OCI-LY1 (cell line): ENCODE measurements at regions not wholly inside any gene's neighbourhood (a gene's known extent, or its start where the extent isn't known, plus 50 kb on each side); places are given as distances from the start of the nearest gene placed in this dataset.

Experiments used
- H2AFZ ChIP-seq: fragments of 200-600 bp; sonication (generic), shearing (Covaris generic); 2 replicates; pipeline ENCODE4 v1.6.0; 2014; ENCODE audit warnings: antibody characterized with exemption, mild to moderate bottlenecking, low read length
- H3F3A ChIP-seq: fragments of 200-600 bp; sonication (generic), shearing (Covaris generic); 2 replicates; pipeline ENCODE4 v1.6.0; 2014; ENCODE audit warnings: mild to moderate bottlenecking, antibody characterized with exemption, low read length, moderate library complexity; ENCODE audit not compliant: insufficient read depth
- H3K27ac ChIP-seq: fragments of 200-600 bp; sonication (generic); 2 replicates; pipeline ENCODE4 v1.5.1; 2014; ENCODE audit warnings: low read length, mixed run types, mild to moderate bottlenecking, low read depth; ENCODE audit not compliant: poor library complexity, severe bottlenecking
- H3K27me3 ChIP-seq: fragments of 200-600 bp; sonication (generic); 2 replicates; pipeline ENCODE4 v1.6.0; 2014; ENCODE audit warnings: antibody characterized with exemption, mild to moderate bottlenecking, low read length, moderate library complexity; ENCODE audit not compliant: insufficient read depth
- H3K36me3 ChIP-seq: fragments of 200-600 bp; sonication (generic); 2 replicates; pipeline ENCODE4 v1.6.1; 2014; ENCODE audit warnings: mild to moderate bottlenecking, antibody characterized with exemption, low read length, moderate library complexity, mixed read lengths; ENCODE audit not compliant: insufficient read depth
- H3K4me1 ChIP-seq: fragments of 200-600 bp; sonication (generic); 2 replicates; pipeline ENCODE4 v1.5.1; 2014; ENCODE audit warnings: mild to moderate bottlenecking, low read length, moderate library complexity; ENCODE audit not compliant: insufficient read depth, severe bottlenecking
- H3K4me2 ChIP-seq: fragments of 200-600 bp; sonication (generic), shearing (Covaris generic); 2 replicates; pipeline ENCODE4 v1.6.1; 2014; ENCODE audit warnings: low read length
- H3K4me3 ChIP-seq: fragments of 200-600 bp; sonication (generic); 2 replicates; pipeline ENCODE4 v1.5.1; 2014; ENCODE audit warnings: low read length, low read depth, mild to moderate bottlenecking, mixed read lengths; ENCODE audit not compliant: poor library complexity, severe bottlenecking
- H3K79me2 ChIP-seq: fragments of 200-600 bp; shearing (Covaris generic); 2 replicates; pipeline ENCODE4 v1.6.1; 2016; ENCODE audit warnings: mixed run types, low read length, mixed read lengths; ENCODE audit not compliant: insufficient read depth
- H3K9ac ChIP-seq: fragments of 200-600 bp; sonication (generic), shearing (Covaris generic); 2 replicates; pipeline ENCODE4 v1.6.1; 2014; ENCODE audit warnings: mild to moderate bottlenecking, low read length, mixed read lengths
- H3K9me2 ChIP-seq: fragments of 200-600 bp; sonication (generic), shearing (Covaris generic); 2 replicates; pipeline ENCODE4 v1.6.1; 2014; ENCODE audit warnings: low read depth, mild to moderate bottlenecking, low read length, mixed read lengths
- H3K9me3 ChIP-seq: fragments of 200-600 bp; shearing (Covaris generic); 2 replicates; pipeline ENCODE4 v1.6.1; 2014; ENCODE audit warnings: low read length, mixed read lengths
- H4K20me1 ChIP-seq: fragments of 200-600 bp; sonication (generic), shearing (Covaris generic); 2 replicates; pipeline ENCODE4 v1.6.0; 2016; ENCODE audit warnings: mild to moderate bottlenecking, low read length; ENCODE audit not compliant: insufficient read depth
- CTCF ChIP-seq: fragments of 200-600 bp; sonication (generic), shearing (Covaris generic); IDR thresholded peaks from 2 replicates; pipeline ENCODE4 v1.5.1; 2017; ENCODE audit warnings: mild to moderate bottlenecking, antibody characterized with exemption, low read length, moderate library complexity, mixed read lengths
- EZH2 ChIP-seq: fragments of 200-600 bp; sonication (generic), shearing (Covaris generic); IDR thresholded peaks from 2 replicates; pipeline ENCODE4 v1.8.0; 2017; ENCODE audit warnings: borderline replicate concordance, mixed run types, mild to moderate bottlenecking, antibody characterized with exemption, low read length, moderate library complexity, mixed read lengths

DNA sequence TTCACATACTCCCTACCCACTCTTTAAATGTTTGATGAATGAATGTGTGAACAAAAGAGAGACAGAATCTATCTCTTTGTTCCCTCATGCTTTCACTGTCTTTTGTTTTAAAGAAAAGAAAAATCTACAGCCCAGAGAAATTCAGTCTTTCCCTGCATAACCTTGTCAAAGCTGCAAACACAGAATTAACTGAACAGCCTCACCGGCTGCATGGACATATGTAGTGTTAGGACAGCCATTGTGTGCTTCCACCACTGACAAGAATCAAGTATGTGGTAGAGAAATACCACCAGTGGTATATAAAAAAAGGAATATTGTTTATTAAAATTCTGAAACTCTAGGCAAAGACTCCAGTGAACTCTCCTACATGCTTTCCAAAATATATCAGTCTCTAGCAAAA, 348.4 kb upstream of the NBEA start:
- Histone ChIP-seq H3K4me3 (no peak overlapping the region), H3K9me3 (no peaks in the 10 kb centered on the region), H4K20me1 (no peaks in the 10 kb centered on the region), H3K4me1 (no peaks in the 10 kb centered on the region), H3K27me3 (no peaks in the 10 kb centered on the region), H3K36me3 (no peaks in the 10 kb centered on the region), H3K27ac (no peak overlapping the region), H3K9ac (no peak overlapping the region), H3K79me2 (no peaks in the 10 kb centered on the region), H2AFZ (no peak overlapping the region), H3F3A (no peaks in the 10 kb centered on the region), H3K4me2 (no peak overlapping the region), H3K9me2 (no peaks in the 10 kb centered on the region)
- TF ChIP-seq EZH2 (no peak), CTCF (no peak)

DNA sequence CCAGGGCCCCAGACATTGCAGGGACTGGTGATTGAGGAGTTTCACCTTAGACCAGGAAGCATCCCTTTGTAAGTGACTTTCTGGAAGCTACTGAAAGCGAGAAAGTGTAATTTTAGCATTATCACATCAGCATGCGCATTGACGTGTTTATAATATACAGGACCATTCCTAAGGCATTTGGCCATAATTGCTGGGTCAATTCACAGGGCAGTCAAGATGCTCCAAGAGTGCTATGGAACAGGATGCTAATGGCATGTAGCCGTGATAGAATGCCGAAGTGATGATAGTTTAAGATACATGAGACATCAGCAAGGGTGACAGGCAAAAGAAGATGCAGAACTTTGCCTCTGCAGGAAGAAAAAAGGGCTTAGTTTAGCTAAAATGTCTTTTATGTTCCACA, 347.6 kb upstream of the NBEA start:
- no peaks in the 10 kb centered on the region for H3K9me3 ChIP-seq
- no peak overlapping the region for H3K27ac ChIP-seq
- no peak overlapping the region for H2AFZ ChIP-seq
- no peaks in the 10 kb centered on the region for H3K36me3 ChIP-seq
- no peak overlapping the region for H3K4me3 ChIP-seq
- no peaks in the 10 kb centered on the region for H3K4me1 ChIP-seq
- no peaks in the 10 kb centered on the region for H3K27me3 ChIP-seq
- H3K79me2 ChIP-seq, result no peaks in the 10 kb centered on the region
- no peak overlapping the region for H3K9ac ChIP-seq
- TF ChIP-seq EZH2 (no peak), CTCF (no peak)
- no peaks in the 10 kb centered on the region for H3K9me2 ChIP-seq
- H3K4me2 ChIP-seq, result no peak overlapping the region
- no peaks in the 10 kb centered on the region for H4K20me1 ChIP-seq
- H3F3A ChIP-seq, result no peaks in the 10 kb centered on the region

GRCh38 chr13:34608331-34608730, 333.7 kb upstream of the NBEA start:
- Histone ChIP-seq H3F3A (no peaks in the 10 kb centered on the region), H3K9ac (no peak overlapping the region), H3K4me3 (no peak overlapping the region), H3K36me3 (no peaks in the 10 kb centered on the region), H3K4me2 (no peak overlapping the region), H3K9me2 (no peaks in the 10 kb centered on the region), H3K27me3 (no peaks in the 10 kb centered on the region), H3K4me1 (no peaks in the 10 kb centered on the region), H4K20me1 (no peaks in the 10 kb centered on the region), H2AFZ (no peak overlapping the region), H3K27ac (no peak overlapping the region), H3K9me3 (no peaks in the 10 kb centered on the region), H3K79me2 (no peaks in the 10 kb centered on the region)
- TF ChIP-seq EZH2 (no peak), CTCF (no peak)
